SH-SY5Y (cell line): ENCODE measurements at regions not wholly inside any gene's neighbourhood (a gene's known extent, or its start where the extent isn't known, plus 50 kb on each side); places are given as distances from the start of the nearest gene placed in this dataset.

Experiments
- GATA2 ChIP-seq: IDR thresholded peaks from 2 replicates; pipeline ENCODE4 v1.6.1; 2011; ENCODE audit warnings: mild to moderate bottlenecking, low read depth, low read length
- GATA3 ChIP-seq: IDR thresholded peaks from 2 replicates; pipeline ENCODE4 v1.6.1; 2011; ENCODE audit warnings: low read depth, mild to moderate bottlenecking, low read length, moderate library complexity

DNA sequence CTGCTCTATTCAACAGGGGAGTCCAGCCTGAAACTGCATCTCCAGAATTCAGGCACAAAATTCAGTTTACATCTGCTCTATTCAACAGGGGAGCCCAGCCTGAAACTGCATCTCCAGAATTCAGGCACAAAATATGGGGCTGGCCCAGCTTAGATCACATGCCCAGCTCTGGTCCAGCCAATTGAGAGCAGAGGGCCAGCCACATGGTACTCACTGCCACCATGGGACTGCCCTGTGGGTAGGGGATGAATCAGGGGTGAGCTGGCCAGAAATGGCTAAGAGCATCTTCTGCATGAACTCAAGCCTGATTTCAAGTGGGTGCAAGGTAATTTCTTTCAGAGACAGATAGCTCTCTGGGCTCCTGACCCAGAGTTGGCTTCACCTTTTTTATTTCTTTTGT lies 156.6 kb upstream of the LYZL2 start:
- no peak for TF ChIP-seq GATA2
- TF ChIP-seq GATA3 = no peak
